GM21737 (cell line): ENCODE measurements at regions not wholly inside any gene's neighbourhood (a gene's known extent, or its start where the extent isn't known, plus 50 kb on each side); places are given as distances from the start of the nearest gene placed in this dataset.
"Not testable (repeated sequence)": the region's sequence is repeated elsewhere in the genome, so short reads cannot be mapped to it uniquely, and the experiment has no call there.

Source experiments
- ATAC-seq: cut with Tn5 transposase; IDR thresholded peaks from one replicate; pipeline ENCODE4 v1.9.1; 2021; ENCODE audit warnings: mild to moderate bottlenecking, moderate library complexity; ENCODE audit not compliant: unreplicated experiment

GRCh38 chr1:234851450-234852438, 241.8 kb upstream of the IRF2BP2 start:
- peak; percentile 67 for ATAC-seq

DNA sequence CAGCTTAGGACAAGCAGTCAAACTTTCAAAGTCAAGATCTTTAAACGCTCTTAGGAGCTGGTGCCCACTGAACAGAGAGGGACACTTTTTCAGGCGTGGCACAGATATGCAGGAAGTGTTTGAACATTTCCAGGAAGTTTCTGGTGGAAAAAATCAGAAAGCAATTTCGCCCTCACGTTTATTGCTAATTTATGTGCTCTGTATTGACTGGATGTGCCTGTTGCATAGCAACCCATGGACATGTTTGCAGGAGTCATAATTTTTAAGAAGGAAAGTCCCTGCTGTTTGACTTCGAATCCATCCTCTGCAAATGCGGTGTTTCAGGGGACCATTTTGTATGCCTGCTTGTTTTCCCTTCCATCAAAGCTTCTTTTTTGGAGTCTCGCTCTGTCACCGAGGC, 239.9 kb upstream of the IRF2BP2 start:
- no peak for ATAC-seq

DNA sequence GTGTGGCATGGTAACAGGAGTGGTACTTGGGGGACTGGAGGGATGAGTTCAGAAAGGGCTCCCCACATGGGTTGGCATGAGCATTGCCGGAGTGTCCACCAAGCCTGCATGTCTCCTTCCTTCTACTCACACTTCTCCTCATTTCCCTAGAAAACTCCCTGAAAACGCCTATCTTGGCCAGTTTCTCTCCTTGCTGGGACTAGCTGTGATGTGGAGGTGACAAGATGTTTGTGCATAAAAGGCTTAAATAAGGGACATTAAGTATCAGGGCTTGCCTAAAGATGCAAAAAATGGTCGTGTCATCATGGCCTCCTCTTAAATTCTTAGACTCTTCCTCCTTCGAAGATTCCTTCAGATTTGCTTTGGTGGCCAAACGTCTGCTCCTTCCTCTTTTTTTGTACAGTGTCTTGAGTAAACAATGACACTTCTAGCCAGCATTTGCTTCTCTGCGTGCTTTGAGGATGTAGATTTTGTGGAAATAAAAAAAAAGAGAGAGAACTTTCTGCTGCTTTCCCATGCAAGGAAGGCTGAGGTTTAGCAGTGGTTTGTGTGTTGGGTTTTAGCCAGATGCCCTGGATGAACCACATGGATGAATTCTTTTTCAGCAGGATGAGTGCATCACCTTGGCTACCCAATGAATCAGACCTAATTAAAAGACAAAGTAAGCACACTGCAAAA, 239.1 kb upstream of the IRF2BP2 start:
- ATAC-seq: no peak

DNA sequence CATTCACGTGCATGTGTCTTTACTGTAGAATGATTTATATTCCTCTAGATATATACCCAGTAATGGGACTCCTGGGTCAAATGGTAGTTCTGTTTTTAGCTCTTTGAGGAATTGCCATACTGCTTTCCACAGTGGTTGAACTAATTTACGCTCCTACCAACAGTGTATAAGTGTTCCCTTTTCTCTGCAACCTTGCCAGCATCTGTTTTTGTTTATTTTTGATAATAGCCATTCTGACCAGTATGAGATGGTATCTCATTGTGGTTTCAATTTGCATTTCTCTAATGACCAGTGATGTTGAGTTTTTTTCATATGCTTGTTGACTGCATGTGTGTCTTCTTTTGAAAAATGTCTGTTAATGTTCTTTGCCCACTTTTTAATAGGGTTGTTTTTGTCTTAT, 236.8 kb upstream of the IRF2BP2 start:
- ATAC-seq: not testable (repeated sequence)

DNA sequence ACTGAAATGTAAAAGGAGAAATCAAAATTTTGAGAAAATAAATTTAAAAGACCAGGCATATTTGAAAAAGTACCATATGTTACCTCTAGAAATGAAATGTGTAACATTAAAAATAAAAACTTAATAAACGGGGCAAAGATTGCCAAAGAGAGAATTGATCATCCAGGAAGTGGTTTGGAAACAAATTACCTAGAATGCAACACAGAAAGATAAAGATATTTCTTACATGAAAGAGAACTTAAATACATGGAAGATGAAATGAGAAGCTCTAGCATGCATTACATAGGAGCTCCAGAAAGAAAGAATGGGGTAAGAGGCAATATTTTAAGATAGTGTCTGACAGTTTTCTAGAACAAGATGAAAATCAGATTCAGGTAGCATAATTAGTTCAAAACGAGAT, 235.9 kb upstream of the IRF2BP2 start:
- no peak for ATAC-seq

- no peak for ATAC-seq
Measured at GRCh38 chr1:234845097-234845660, 235.2 kb upstream of the IRF2BP2 start.

DNA sequence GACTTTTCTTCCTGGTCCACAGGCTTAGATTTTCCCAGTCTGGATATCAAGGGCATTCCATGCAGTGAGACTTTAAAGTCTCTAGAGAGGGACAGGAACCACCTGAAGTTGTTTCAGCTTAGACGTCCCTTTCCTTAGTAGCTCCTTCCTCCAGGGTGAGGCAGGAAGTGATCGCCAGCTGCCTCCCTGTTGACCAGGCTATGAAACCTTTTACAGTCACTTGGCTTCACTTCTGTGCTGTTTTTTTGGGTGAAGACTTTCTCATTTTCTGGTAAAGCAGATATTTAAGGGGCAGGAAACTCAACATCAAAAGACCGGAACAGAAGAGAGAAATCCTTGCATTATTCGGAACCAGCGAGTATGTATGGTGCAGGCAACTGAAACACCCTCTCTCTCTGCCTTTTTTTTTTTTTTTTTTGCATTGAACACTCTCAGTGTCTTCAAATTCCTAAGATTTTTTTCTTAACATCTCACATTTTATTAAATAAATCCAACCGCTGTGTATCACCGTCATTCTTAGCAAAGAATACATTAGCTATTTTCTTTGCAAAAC, 234.6 kb upstream of the IRF2BP2 start:
- ATAC-seq: no peak

DNA sequence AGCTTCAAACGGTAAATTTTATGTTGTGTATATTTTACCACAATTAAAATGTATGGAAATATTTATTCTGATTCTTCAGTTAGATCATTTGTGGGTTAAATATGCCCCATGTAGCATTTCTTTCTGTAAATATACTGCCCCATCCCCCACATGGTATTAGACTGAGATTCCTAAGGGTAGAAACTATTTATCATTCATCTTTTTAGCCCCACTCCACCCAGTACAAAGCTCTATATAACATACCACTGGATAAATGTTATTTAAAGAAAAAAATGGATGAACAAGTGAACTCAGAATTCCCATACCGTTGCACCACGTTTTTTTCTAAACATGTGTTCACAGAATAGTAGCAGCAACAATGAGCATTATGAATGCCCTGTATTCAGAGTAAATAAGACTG, 234.0 kb upstream of the IRF2BP2 start:
- no peak for ATAC-seq

DNA sequence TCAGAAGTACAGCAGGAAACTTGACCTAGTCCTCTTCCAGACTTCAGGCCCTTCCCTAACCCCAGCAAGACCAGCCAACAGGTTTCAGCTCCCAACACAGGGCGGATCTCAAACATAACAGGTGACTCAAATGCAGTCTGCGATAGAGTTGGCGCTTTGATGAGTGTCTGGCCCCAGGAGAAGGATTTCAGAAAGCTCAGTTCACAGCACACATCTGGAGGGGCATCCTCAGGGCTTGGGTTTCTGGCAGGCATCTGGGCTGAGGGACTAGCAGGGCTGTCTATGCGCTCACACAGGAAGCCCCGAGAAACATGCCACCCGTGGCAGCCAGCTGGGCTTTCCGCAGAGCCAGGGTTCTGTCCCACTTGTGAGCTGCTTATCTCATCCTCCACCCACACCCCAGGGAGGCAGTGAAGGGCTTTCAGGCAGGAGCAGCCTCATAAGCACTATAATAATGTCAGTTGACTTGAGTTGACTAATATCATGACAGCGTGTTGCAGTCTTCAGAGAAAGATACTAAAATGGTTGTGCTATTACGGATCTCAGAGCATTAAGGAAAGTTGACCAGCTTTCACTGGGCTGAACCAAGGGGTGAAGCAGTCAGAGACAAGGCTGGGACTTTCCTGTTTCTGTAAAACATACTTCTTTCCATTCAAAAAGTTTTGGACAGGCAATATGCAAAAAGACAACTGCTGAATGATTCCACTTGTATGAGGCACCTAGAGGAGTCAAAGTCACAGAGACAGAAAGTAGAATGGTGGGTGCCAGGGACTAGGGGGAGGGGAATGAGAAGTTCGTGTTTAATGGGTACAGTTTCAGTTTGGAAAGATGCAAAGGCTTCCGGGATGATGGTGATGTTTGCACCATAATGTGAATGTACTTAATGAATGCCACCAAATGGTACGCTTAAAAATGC, 233.0 kb upstream of the IRF2BP2 start:
- ATAC-seq: peak; percentile 71

- ATAC-seq: no peak
Measured at GRCh38 chr1:234841710-234842231, 231.8 kb upstream of the IRF2BP2 start.

- no peak for ATAC-seq
Measured at GRCh38 chr1:234841281-234841680, 231.3 kb upstream of the IRF2BP2 start.

- ATAC-seq: no peak
Measured at GRCh38 chr1:234840843-234841242, 230.9 kb upstream of the IRF2BP2 start.

DNA sequence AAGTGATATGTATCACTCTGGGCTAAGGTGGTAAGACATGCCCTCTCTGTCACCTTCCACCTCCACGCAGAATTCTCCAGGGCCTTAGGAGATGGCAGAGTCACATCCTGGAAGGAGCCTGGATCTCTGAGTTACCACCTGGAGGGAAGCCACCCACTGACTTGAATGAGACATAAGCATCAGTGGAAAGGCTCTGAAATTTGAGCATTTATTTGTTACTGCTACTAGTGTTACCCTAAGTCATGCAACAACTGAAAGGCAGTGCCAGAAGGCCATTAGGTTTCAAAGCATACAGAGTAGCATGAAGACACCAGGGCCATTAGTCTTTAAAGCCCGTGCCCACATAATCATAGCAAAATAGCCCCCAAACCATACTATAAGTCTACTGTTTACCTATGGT, 230.3 kb upstream of the IRF2BP2 start:
- ATAC-seq: no peak

GRCh38 chr1:234839663-234840062, 229.7 kb upstream of the IRF2BP2 start:
- no peak for ATAC-seq

- no peak for ATAC-seq
Measured at GRCh38 chr1:234838820-234839219, 228.8 kb upstream of the IRF2BP2 start.

GRCh38 chr1:234838182-234838581, 228.2 kb upstream of the IRF2BP2 start:
- no peak for ATAC-seq

GRCh38 chr1:234837713-234838112, 227.7 kb upstream of the IRF2BP2 start:
- ATAC-seq: no peak

DNA sequence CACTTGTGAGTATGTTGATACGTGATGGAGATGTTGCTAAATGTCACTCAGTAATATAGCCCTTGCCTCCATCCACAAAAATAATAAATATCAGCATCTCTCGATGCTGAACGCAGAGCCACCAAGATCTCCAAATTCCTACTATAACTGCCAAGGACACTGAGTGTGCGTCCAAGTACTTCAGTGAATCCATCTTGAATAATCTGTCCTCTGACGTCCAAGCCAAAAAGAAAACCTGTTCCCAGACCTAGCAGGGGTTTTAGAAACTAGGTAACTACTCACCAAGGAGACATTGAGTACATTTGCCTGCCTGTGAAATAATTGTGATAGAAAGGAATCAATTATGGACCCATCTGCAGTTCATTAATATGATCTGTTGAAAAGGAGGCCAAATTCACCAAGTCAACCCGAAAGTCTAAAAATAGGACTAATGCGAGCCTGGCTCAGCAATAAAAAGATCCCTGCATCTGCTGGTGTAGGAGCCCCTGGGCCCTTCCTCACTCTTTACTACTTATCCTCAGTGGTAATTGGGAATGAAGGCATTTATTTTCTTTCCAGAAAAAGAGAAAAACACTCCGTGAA, 226.9 kb upstream of the IRF2BP2 start:
- no peak for ATAC-seq

GRCh38 chr1:234836045-234836681, 226.2 kb upstream of the IRF2BP2 start:
- no peak for ATAC-seq
